MM.1S (cell line): ENCODE measurements at regions not wholly inside any gene's neighbourhood (a gene's known extent, or its start where the extent isn't known, plus 50 kb on each side); places are given as distances from the start of the nearest gene placed in this dataset.

Source experiments
- DNase-seq: peaks from one replicate; pipeline ENCODE4 v3.0.0-alpha.2; 2015
- H2AFZ ChIP-seq: fragments of 300-600 bp; sonication (generic); 2 replicates; pipeline ENCODE4 v1.6.0; 2016; ENCODE audit warnings: antibody characterized with exemption, low read length
- H3F3A ChIP-seq: fragments of 300-600 bp; sonication (generic); 2 replicates; pipeline ENCODE4 v1.6.1; 2016; ENCODE audit warnings: mild to moderate bottlenecking, antibody characterized with exemption, low read length, moderate library complexity, mixed read lengths; ENCODE audit not compliant: insufficient read depth
- H3K27ac ChIP-seq: fragments of 300-600 bp; sonication (generic); 2 replicates; pipeline ENCODE4 v1.5.1; 2016; ENCODE audit warnings: mild to moderate bottlenecking, low read length
- H3K27me3 ChIP-seq: fragments of 300-600 bp; sonication (generic); replicated peaks from 2 replicates; pipeline ENCODE4 v1.6.0; 2016; ENCODE audit warnings: low read length; ENCODE audit not compliant: insufficient read depth
- H3K36me3 ChIP-seq: fragments of 300-600 bp; sonication (generic); replicated peaks from 2 replicates; pipeline ENCODE4 v1.6.1; 2016; ENCODE audit warnings: mild to moderate bottlenecking, low read length, mixed read lengths; ENCODE audit not compliant: insufficient read depth
- H3K4me1 ChIP-seq: fragments of 300-600 bp; sonication (generic); 2 replicates; pipeline ENCODE4 v1.6.1; 2016; ENCODE audit warnings: low read length, mixed read lengths
- H3K4me2 ChIP-seq: fragments of 300-600 bp; sonication (generic); 2 replicates; pipeline ENCODE4 v1.6.0; 2016; ENCODE audit warnings: low read depth, low read length
- H3K4me3 ChIP-seq: fragments of 300-600 bp; sonication (generic); 2 replicates; pipeline ENCODE4 v1.5.1; 2016; ENCODE audit warnings: low read length, mixed read lengths
- H3K79me2 ChIP-seq: fragments of 300-600 bp; sonication (generic); 2 replicates; pipeline ENCODE4 v1.6.1; 2016; ENCODE audit warnings: mixed run types, low read length, mixed read lengths
- H3K9ac ChIP-seq: fragments of 300-600 bp; sonication (generic); 2 replicates; pipeline ENCODE4 v1.6.1; 2016; ENCODE audit warnings: low read length, mixed read lengths
- H3K9me2 ChIP-seq: fragments of 300-600 bp; sonication (generic); replicated peaks from 2 replicates; pipeline ENCODE4 v1.6.1; 2016; ENCODE audit warnings: mild to moderate bottlenecking, low read length, mixed read lengths; ENCODE audit not compliant: insufficient read depth
- H3K9me3 ChIP-seq: fragments of 300-600 bp; sonication (generic); replicated peaks from 2 replicates; pipeline ENCODE4 v1.6.1; 2016; ENCODE audit warnings: mild to moderate bottlenecking, low read length, mixed read lengths; ENCODE audit not compliant: insufficient read depth
- H4K20me1 ChIP-seq: fragments of 300-600 bp; sonication (generic); 2 replicates; pipeline ENCODE4 v1.6.1; 2016; ENCODE audit warnings: mild to moderate bottlenecking, low read length, moderate library complexity, mixed read lengths; ENCODE audit not compliant: insufficient read depth
- CTCF ChIP-seq: fragments of 300-600 bp; sonication (generic); IDR thresholded peaks from 2 replicates; pipeline ENCODE4 v1.5.1; 2016; ENCODE audit warnings: antibody characterized with exemption, low read length, mixed read lengths
- EZH2 ChIP-seq: fragments of 300-600 bp; sonication (generic); optimal IDR thresholded peaks from 2 replicates; pipeline ENCODE3; 2017; ENCODE audit warnings: low read depth, mild to moderate bottlenecking, antibody characterized with exemption, low read length, mixed read lengths
- EZH2phosphoT487 ChIP-seq: fragments of 300-600 bp; sonication (generic); IDR thresholded peaks from 2 replicates; pipeline ENCODE4 v1.6.1; 2018; ENCODE audit warnings: antibody characterized with exemption, low read length

GRCh38 chr18:78126106-78126505, 853.5 kb upstream of the SALL3 start:
- no peaks in the 10 kb centered on the region for H3K27me3 ChIP-seq

GRCh38 chr18:78126536-78126935, 853.1 kb upstream of the SALL3 start:
- no peak for DNase-seq
- H3K4me1 ChIP-seq, result no peaks in the 10 kb centered on the region
- H3K79me2 ChIP-seq, result no peaks in the 10 kb centered on the region
- H3K27me3 ChIP-seq, result no peaks in the 10 kb centered on the region
- H3F3A ChIP-seq, result no peaks in the 10 kb centered on the region
- no peak overlapping the region for H2AFZ ChIP-seq
- no peak overlapping the region for H3K27ac ChIP-seq
- H3K4me2 ChIP-seq, result no peak overlapping the region
- TF ChIP-seq EZH2 (no peak), EZH2phosphoT487 (no peak), CTCF (no peak)
- H3K4me3 ChIP-seq, result no peak overlapping the region
- no peaks in the 10 kb centered on the region for H3K9me2 ChIP-seq
- H4K20me1 ChIP-seq, result no peaks in the 10 kb centered on the region
- H3K36me3 ChIP-seq, result no peaks in the 10 kb centered on the region
- no peak overlapping the region for H3K9ac ChIP-seq
- no peaks in the 10 kb centered on the region for H3K9me3 ChIP-seq

More at GRCh38 chr18:78126106-78126505, 853.5 kb upstream of the SALL3 start:
- no peak for TF ChIP-seq EZH2
- no peak for TF ChIP-seq EZH2phosphoT487
- no peak for TF ChIP-seq CTCF
- no peak overlapping the region for H3K4me2 ChIP-seq
- H3K79me2 ChIP-seq, result no peaks in the 10 kb centered on the region
- H3K9ac ChIP-seq, result no peak overlapping the region
- H3K9me3 ChIP-seq, result no peaks in the 10 kb centered on the region
- H3K4me1 ChIP-seq, result no peaks in the 10 kb centered on the region
- H4K20me1 ChIP-seq, result no peaks in the 10 kb centered on the region
- no peak for DNase-seq
- no peak overlapping the region for H3K27ac ChIP-seq
- no peaks in the 10 kb centered on the region for H3F3A ChIP-seq
- H2AFZ ChIP-seq, result no peak overlapping the region
- H3K9me2 ChIP-seq, result no peaks in the 10 kb centered on the region
- H3K4me3 ChIP-seq, result no peak overlapping the region
- H3K36me3 ChIP-seq, result no peaks in the 10 kb centered on the region

GRCh38 chr18:78127041-78127440, 852.6 kb upstream of the SALL3 start:
- Histone ChIP-seq H3K9me2 (no peaks in the 10 kb centered on the region), H3K9ac (no peak overlapping the region), H3K79me2 (no peaks in the 10 kb centered on the region), H3K27ac (no peak overlapping the region), H3K27me3 (no peaks in the 10 kb centered on the region), H4K20me1 (no peaks in the 10 kb centered on the region), H3K9me3 (no peaks in the 10 kb centered on the region), H3F3A (no peaks in the 10 kb centered on the region), H3K4me1 (no peaks in the 10 kb centered on the region), H3K36me3 (no peaks in the 10 kb centered on the region), H2AFZ (no peak overlapping the region), H3K4me2 (no peak overlapping the region), H3K4me3 (no peak overlapping the region)
- DNase-seq, result no peak
- no peak for TF ChIP-seq EZH2
- TF ChIP-seq EZH2phosphoT487, result no peak
- no peak for TF ChIP-seq CTCF
